Mesothelial cell of epicardium (in vitro differentiated cells): ENCODE measurements at regions not wholly inside any gene's neighbourhood (a gene's known extent, or its start where the extent isn't known, plus 50 kb on each side); places are given as distances from the start of the nearest gene placed in this dataset.
"Not testable (repeated sequence)": the region's sequence is repeated elsewhere in the genome, so short reads cannot be mapped to it uniquely, and the experiment has no call there.

Experiments used
- DNase-seq, 2 experiments: peaks; one replicate each; pipeline ENCODE4 v3.0.0; 2021; ENCODE audit warnings: low spot score in 2 of 2; ENCODE audit not compliant: unreplicated experiment in 2 of 2
- H3K27ac Mint-ChIP-seq: 2 replicates; pipeline ENCODE4 v1.8.0; 2021; ENCODE audit warnings: mixed read lengths
- H3K27me3 Mint-ChIP-seq: 2 replicates; pipeline ENCODE4 v1.8.0; 2021; ENCODE audit warnings: low read depth, mixed read lengths
- H3K36me3 Mint-ChIP-seq: 2 replicates; pipeline ENCODE4 v1.8.0; 2021; ENCODE audit warnings: mixed read lengths
- H3K4me1 Mint-ChIP-seq: 2 replicates; pipeline ENCODE4 v1.8.0; 2021; ENCODE audit warnings: mixed read lengths
- H3K4me3 Mint-ChIP-seq: 2 replicates; pipeline ENCODE4 v1.8.0; 2021; ENCODE audit warnings: mild to moderate bottlenecking, moderate library complexity, mixed read lengths
- H3K9me3 Mint-ChIP-seq: 2 replicates; pipeline ENCODE4 v1.8.0; 2021; ENCODE audit warnings: mixed read lengths
- CTCF ChIP-seq: fragments of 200-600 bp; sonication (generic); IDR thresholded peaks from one replicate; pipeline ENCODE4 v1.5.0; 2021; ENCODE audit warnings: antibody characterized with exemption; ENCODE audit not compliant: unreplicated experiment

DNA sequence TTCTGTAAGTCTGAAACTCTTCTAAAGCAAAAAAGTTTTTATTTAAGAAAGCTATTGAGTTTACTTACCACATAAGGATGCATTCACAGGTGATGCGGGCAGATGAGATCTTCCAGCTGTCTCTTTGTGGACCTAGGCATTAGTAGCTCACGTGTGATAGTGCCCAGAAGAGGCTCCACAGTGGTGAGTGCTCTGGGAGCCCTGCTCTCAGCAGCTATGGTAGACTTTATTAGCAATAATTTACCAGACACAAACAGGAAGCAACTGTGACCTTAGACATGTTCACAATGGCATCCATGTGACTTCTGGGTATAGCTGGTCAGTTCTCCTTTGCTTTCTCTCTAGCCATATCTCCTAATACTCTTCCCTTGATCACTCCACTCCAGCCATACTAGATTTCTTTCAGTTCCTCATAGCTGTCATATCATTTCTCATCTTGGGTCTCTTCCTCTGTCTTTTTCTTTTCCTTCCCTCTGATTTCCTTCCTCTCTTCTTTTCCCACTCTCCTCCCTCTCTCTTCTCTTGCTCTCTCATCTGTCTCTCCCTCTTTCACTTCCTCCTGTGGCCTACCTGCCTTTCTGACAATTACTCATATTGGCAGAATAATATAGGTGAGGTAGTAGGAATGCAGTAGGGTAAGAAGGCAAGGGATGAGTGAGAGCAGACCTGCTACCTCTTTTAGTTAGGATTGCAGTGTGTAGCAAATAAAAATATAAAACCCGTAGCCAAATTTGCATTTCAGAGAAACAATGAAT is 75.2 kb upstream of the SCAF11 start:
- Mint-ChIP-seq H3K36me3 (no peaks in the 10 kb centered on the region), H3K27me3 (no peaks in the 10 kb centered on the region), H3K9me3 (peaks cover 20% of the 10 kb centered on the region), H3K4me3 (no peak overlapping the region), H3K27ac (no peak overlapping the region), H3K4me1 (no peaks in the 10 kb centered on the region)
- DNase-seq = no peak
- TF ChIP-seq CTCF = no peak

DNA sequence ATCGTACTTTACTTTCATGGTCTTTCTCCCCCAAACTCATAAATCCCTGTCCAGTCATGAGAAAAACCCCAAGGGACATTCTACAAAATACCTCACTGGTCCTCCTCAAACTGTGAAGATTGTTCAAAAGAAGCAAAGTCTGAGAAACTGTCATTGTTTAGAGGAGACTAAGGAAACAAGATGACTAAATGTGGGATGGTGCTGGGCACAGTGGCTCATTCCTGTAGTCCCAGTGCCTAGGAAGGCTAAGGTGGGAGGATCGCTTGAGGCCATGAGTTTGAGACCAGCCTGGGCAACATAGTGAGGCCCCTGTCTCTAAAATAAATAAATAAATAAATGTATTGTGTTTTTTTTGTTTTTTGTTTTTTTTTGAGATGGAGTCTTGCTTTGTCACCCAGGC is 74.2 kb upstream of the SCAF11 start:
- TF ChIP-seq CTCF = no peak
- peaks cover 1% of the 10 kb centered on the region for H3K36me3 Mint-ChIP-seq
- DNase-seq = no peak
- H3K4me1 Mint-ChIP-seq = no peaks in the 10 kb centered on the region
- H3K4me3 Mint-ChIP-seq = no peak overlapping the region
- no peaks in the 10 kb centered on the region for H3K27me3 Mint-ChIP-seq
- no peak overlapping the region for H3K27ac Mint-ChIP-seq
- peaks cover 30% of the 10 kb centered on the region for H3K9me3 Mint-ChIP-seq

DNA sequence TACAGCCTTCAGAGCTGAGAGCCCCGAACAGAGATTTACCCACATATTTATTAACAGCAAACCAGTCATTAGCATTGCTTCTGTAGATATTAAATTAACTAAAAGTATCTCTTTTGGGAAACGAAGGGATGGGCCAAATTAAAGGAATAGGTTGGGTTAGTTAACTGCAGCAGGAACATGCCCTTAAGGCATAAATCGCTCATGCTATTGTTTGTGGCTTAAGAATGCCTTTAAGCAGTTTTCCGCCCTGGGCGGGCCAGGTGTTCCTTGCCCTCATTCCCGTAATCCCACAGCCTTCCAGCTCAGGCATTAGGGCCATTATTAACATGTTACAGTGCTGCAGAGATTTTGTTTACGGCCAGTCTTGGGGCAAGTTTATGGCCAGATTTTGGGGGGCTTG is 68.3 kb upstream of the SCAF11 start:
- not testable (repeated sequence) for H3K27ac Mint-ChIP-seq, H3K4me1 Mint-ChIP-seq

DNA sequence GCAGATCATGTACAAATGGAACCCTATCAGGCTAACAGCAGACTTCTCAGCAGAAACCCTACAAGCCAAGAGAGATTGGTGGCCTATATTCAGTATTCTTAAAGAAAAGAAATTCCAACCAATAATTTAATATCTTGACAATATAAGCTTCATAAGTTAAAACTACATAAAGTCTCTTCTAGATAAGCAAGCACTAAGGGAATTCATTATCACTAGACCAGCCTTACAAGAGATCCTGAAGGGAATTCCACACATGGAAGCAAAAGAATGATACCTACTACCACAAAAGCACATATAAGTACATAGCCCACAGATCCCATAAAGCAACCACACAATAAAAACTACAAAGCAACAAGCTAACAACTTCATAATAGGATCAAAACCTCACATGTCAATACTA is 60.4 kb upstream of the SCAF11 start:
- H3K27ac Mint-ChIP-seq = no peak overlapping the region
- TF ChIP-seq CTCF = no peak
- no peaks in the 10 kb centered on the region for H3K4me1 Mint-ChIP-seq
- no peak overlapping the region for H3K4me3 Mint-ChIP-seq
- H3K9me3 Mint-ChIP-seq = peaks cover 71% of the 10 kb centered on the region
- peaks cover 2% of the 10 kb centered on the region for H3K36me3 Mint-ChIP-seq
- H3K27me3 Mint-ChIP-seq = no peaks in the 10 kb centered on the region
- DNase-seq = no peak

More for the DNA sequence above, 68.3 kb upstream of the SCAF11 start:
- peaks cover 55% of the 10 kb centered on the region for H3K9me3 Mint-ChIP-seq
- H3K36me3 Mint-ChIP-seq, H3K27me3 Mint-ChIP-seq, H3K4me3 Mint-ChIP-seq, DNase-seq: not testable (repeated sequence)

GRCh38 chr12:46049665-46050064 is 59.3 kb upstream of the SCAF11 start:
- no peaks in the 10 kb centered on the region for H3K4me1 Mint-ChIP-seq
- H3K27me3 Mint-ChIP-seq = no peaks in the 10 kb centered on the region
- peaks cover 2% of the 10 kb centered on the region for H3K36me3 Mint-ChIP-seq
- no peak for TF ChIP-seq CTCF
- H3K4me3 Mint-ChIP-seq = no peak overlapping the region
- DNase-seq = no peak
- peaks cover 74% of the 10 kb centered on the region for H3K9me3 Mint-ChIP-seq
- H3K27ac Mint-ChIP-seq = no peak overlapping the region

DNA sequence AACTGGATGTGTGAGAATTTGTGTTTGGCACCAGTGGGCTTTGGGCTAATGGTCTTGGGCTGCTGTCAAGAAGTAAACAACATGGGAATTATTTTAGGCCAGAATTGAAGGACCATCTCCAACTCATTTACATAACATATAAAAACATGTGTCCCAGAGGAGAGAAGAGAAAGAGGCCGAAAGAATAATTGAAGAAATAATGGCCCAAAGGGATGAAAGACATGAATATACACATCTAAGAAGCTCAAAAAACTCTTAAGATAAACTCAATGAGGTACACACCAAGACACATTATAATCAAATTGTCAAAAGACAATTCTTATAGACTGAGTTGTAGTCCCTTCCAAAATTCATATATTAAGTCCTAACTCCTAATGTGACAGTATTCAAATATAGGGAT is 56.1 kb upstream of the SCAF11 start:
- TF ChIP-seq CTCF = no peak
- Mint-ChIP-seq H3K36me3 (no peaks in the 10 kb centered on the region), H3K4me3 (no peak overlapping the region), H3K27ac (no peak overlapping the region), H3K4me1 (no peaks in the 10 kb centered on the region), H3K9me3 (peaks cover 55% of the 10 kb centered on the region), H3K27me3 (no peaks in the 10 kb centered on the region)
- no peak for DNase-seq
